ENCODE measurements at regions not wholly inside any gene's neighbourhood (a gene's known extent, or its start where the extent isn't known, plus 50 kb on each side); places are given as distances from the start of the nearest gene placed in this dataset.

GRCh38 chr10:62744136-62744535, 60.4 kb upstream of the ADO start:
- TF ChIP-seq ZNF248 (tag by site-specific recombination; IDR thresholded peaks at IDR 0.05) (no peak), TSHZ1 (tag by site-specific recombination; IDR thresholded peaks at IDR 0.05; ENCODE audit: borderline replicate concordance) (no peak), PBX3 (CRISPR knock-in tag; IDR thresholded peaks at IDR 0.05) (no peak), PATZ1 (tag by site-specific recombination; IDR thresholded peaks at IDR 0.05) (no peak), ZNF133 (tag by site-specific recombination; IDR thresholded peaks at IDR 0.05) (no peak), ZNF549 (tag by site-specific recombination; IDR thresholded peaks at IDR 0.05) (no peak)
- TF ChIP-seq, protein P1, sequence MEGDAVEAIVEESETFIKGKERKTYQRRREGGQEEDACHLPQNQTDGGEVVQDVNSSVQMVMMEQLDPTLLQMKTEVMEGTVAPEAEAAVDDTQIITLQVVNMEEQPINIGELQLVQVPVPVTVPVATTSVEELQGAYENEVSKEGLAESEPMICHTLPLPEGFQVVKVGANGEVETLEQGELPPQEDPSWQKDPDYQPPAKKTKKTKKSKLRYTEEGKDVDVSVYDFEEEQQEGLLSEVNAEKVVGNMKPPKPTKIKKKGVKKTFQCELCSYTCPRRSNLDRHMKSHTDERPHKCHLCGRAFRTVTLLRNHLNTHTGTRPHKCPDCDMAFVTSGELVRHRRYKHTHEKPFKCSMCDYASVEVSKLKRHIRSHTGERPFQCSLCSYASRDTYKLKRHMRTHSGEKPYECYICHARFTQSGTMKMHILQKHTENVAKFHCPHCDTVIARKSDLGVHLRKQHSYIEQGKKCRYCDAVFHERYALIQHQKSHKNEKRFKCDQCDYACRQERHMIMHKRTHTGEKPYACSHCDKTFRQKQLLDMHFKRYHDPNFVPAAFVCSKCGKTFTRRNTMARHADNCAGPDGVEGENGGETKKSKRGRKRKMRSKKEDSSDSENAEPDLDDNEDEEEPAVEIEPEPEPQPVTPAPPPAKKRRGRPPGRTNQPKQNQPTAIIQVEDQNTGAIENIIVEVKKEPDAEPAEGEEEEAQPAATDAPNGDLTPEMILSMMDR (tag by site-specific recombination; IDR thresholded peaks at IDR 0.05) = no peak
